ENCODE measurements at regions not wholly inside any gene's neighbourhood (a gene's known extent, or its start where the extent isn't known, plus 50 kb on each side); places are given as distances from the start of the nearest gene placed in this dataset.

DNA sequence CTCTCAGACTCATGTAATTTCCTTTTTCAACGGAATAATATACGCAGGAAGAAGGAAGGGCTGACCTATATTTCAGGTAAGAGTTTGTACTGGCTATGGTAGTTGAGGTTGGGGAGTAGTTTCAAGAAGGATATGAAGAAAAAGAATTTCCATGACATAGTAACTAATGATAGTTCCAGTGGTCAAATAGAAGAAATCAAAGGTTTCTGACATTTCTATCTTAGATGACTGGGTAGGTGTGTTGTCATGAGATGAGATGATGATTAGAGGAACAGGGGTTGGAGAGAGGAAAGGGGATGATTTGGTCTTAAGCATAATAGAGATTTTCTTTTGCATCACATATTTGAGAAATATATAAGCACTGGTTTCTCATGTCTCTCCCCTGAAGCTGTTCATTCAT, 166.0 kb downstream of the SPATA31D1 start:
- Histone ChIP-seq H2AFZ (ENCODE audit: low read length) (no peak overlapping the region), H3K27me3 (ENCODE audit: control insufficient read depth, insufficient read depth, low read length) (no peaks in the 10 kb centered on the region), H3K4me2 (ENCODE audit: extremely low read depth, insufficient read depth, low read length) (no peak overlapping the region), H4K20me1 (ENCODE audit: control insufficient read depth, extremely low read depth, insufficient read depth, low read length) (no peaks in the 10 kb centered on the region), H3K4me1 (ENCODE audit: control insufficient read depth, extremely low read depth, insufficient read depth, low read length) (no peaks in the 10 kb centered on the region), H3K36me3 (ENCODE audit: control insufficient read depth, insufficient read depth, low read length) (no peaks in the 10 kb centered on the region), H3K27ac (ENCODE audit: insufficient read depth, low read length) (no peak overlapping the region), H3K9ac (ENCODE audit: insufficient read depth, low read length) (no peak overlapping the region), H3K4me3 (replicated peaks in 1 of 4; ENCODE audit: control extremely low read depth in 1 of 4, insufficient read depth in 1 of 4, low read depth in 3 of 4, low read length in 4 of 4) (no peak overlapping the region), H3K79me2 (ENCODE audit: control insufficient read depth, insufficient read depth, low read length) (no peaks in the 10 kb centered on the region), H3K9me3 (ENCODE audit: control insufficient read depth, insufficient read depth, low read depth, low read length) (no peaks in the 10 kb centered on the region)
- TF ChIP-seq EZH2 (IDR thresholded peaks at IDR 0.05; ENCODE audit: low read length, missing control alignments) = no peak
- TF ChIP-seq, protein P1, sequence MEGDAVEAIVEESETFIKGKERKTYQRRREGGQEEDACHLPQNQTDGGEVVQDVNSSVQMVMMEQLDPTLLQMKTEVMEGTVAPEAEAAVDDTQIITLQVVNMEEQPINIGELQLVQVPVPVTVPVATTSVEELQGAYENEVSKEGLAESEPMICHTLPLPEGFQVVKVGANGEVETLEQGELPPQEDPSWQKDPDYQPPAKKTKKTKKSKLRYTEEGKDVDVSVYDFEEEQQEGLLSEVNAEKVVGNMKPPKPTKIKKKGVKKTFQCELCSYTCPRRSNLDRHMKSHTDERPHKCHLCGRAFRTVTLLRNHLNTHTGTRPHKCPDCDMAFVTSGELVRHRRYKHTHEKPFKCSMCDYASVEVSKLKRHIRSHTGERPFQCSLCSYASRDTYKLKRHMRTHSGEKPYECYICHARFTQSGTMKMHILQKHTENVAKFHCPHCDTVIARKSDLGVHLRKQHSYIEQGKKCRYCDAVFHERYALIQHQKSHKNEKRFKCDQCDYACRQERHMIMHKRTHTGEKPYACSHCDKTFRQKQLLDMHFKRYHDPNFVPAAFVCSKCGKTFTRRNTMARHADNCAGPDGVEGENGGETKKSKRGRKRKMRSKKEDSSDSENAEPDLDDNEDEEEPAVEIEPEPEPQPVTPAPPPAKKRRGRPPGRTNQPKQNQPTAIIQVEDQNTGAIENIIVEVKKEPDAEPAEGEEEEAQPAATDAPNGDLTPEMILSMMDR (conservative IDR thresholded peaks at IDR 0.05 in 1 of 2, IDR thresholded peaks at IDR 0.05 in 1 of 2; ENCODE audit: low read depth in 1 of 2, low read length in 2 of 2) = no peak
- no peak for DNase-seq (ENCODE audit: low read depth in 2 of 2)

DNA sequence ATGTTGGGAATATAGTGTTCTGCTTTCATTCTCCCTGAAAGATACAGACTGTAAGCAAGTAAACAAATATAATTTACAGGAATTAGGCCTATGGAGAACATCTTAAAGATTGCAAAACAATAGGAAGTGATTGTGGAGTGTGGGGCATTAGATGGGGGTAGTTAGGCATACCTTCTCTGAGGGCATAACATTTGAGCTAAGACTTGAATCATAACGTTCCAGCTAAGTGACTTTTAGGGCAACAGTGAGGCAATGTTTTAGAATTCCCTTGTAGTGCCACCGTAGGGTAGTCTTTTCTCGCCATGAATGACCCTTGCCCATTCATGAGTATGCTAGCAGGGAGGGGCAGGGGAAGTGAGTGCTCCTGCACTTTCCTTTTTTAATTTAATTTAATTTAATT, 173.3 kb downstream of the SPATA31D1 start:
- no peaks in the 10 kb centered on the region for H3K36me3 ChIP-seq (ENCODE audit: control insufficient read depth, insufficient read depth, low read length)
- H3K9me3 ChIP-seq (ENCODE audit: control insufficient read depth, insufficient read depth, low read depth, low read length) = no peaks in the 10 kb centered on the region
- no peak for TF ChIP-seq EZH2 (IDR thresholded peaks at IDR 0.05; ENCODE audit: low read length, missing control alignments)
- TF ChIP-seq, protein P1 (conservative IDR thresholded peaks at IDR 0.05 in 1 of 2, IDR thresholded peaks at IDR 0.05 in 1 of 2; ENCODE audit: low read depth in 1 of 2, low read length in 2 of 2) = no peak
- no peak for DNase-seq (ENCODE audit: low read depth in 2 of 2)
- no peaks in the 10 kb centered on the region for H3K4me1 ChIP-seq (ENCODE audit: control insufficient read depth, extremely low read depth, insufficient read depth, low read length)
- no peak overlapping the region for H2AFZ ChIP-seq (ENCODE audit: low read length)
- no peak overlapping the region for H3K4me2 ChIP-seq (ENCODE audit: extremely low read depth, insufficient read depth, low read length)
- no peak overlapping the region for H3K9ac ChIP-seq (ENCODE audit: insufficient read depth, low read length)
- H4K20me1 ChIP-seq (ENCODE audit: control insufficient read depth, extremely low read depth, insufficient read depth, low read length) = no peaks in the 10 kb centered on the region
- H3K27ac ChIP-seq (ENCODE audit: insufficient read depth, low read length) = no peak overlapping the region
- H3K4me3 ChIP-seq (replicated peaks in 1 of 4; ENCODE audit: control extremely low read depth in 1 of 4, insufficient read depth in 1 of 4, low read depth in 3 of 4, low read length in 4 of 4) = no peak overlapping the region
- H3K79me2 ChIP-seq (ENCODE audit: control insufficient read depth, insufficient read depth, low read length) = no peaks in the 10 kb centered on the region
- no peaks in the 10 kb centered on the region for H3K27me3 ChIP-seq (ENCODE audit: control insufficient read depth, insufficient read depth, low read length)

DNA sequence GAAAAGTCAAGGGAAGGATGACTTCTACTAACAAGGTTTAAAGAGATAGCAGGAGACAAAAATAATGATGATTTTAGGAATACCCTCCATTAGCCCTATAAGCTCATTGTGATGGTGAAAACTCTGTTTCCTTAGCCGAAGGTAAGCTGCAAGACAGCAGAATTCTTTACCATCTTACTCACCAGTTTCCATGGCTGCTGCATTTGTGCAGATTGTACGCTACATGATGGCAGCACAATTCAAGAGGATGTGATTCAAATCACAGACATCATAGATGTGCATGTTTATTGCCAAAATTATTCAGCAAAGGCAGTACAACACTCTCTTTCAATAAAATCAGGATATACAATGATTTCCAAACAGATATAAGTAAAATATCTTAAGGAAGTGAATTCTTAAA, 175.6 kb downstream of the SPATA31D1 start:
- TF ChIP-seq EZH2 (IDR thresholded peaks at IDR 0.05; ENCODE audit: low read length, missing control alignments) = no peak
- TF ChIP-seq, protein P1 (conservative IDR thresholded peaks at IDR 0.05 in 1 of 2, IDR thresholded peaks at IDR 0.05 in 1 of 2; ENCODE audit: low read depth in 1 of 2, low read length in 2 of 2) = no peak
- Histone ChIP-seq H4K20me1 (ENCODE audit: control insufficient read depth, extremely low read depth, insufficient read depth, low read length) (no peaks in the 10 kb centered on the region), H3K36me3 (ENCODE audit: control insufficient read depth, insufficient read depth, low read length) (no peaks in the 10 kb centered on the region), H3K4me2 (ENCODE audit: extremely low read depth, insufficient read depth, low read length) (no peak overlapping the region), H3K27me3 (ENCODE audit: control insufficient read depth, insufficient read depth, low read length) (no peaks in the 10 kb centered on the region), H3K79me2 (ENCODE audit: control insufficient read depth, insufficient read depth, low read length) (no peaks in the 10 kb centered on the region), H3K9me3 (ENCODE audit: control insufficient read depth, insufficient read depth, low read depth, low read length) (no peaks in the 10 kb centered on the region), H3K4me3 (replicated peaks in 1 of 4; ENCODE audit: control extremely low read depth in 1 of 4, insufficient read depth in 1 of 4, low read depth in 3 of 4, low read length in 4 of 4) (no peak overlapping the region), H3K9ac (ENCODE audit: insufficient read depth, low read length) (no peak overlapping the region), H3K27ac (ENCODE audit: insufficient read depth, low read length) (no peak overlapping the region), H2AFZ (ENCODE audit: low read length) (no peak overlapping the region), H3K4me1 (ENCODE audit: control insufficient read depth, extremely low read depth, insufficient read depth, low read length) (no peaks in the 10 kb centered on the region)
- DNase-seq (ENCODE audit: low read depth in 2 of 2) = peak in 1 of 2 donors; percentile 51
